ENCODE measurements at regions not wholly inside any gene's neighbourhood (a gene's known extent, or its start where the extent isn't known, plus 50 kb on each side); places are given as distances from the start of the nearest gene placed in this dataset.

GRCh38 chr3:30453360-30454039 is 152.9 kb upstream of the TGFBR2 start:
- POLR2A ChIA-PET (ENCODE audit: unreplicated experiment), result no interaction called here
- intact Hi-C loops (cut with micrococcal nuclease), result no loop called here

More at GRCh38 chr3:30453360-30454039, 152.9 kb upstream of the TGFBR2 start:
- no peak overlapping the region for H3K9ac ChIP-seq (ENCODE audit: low read depth, low read length)
- H3K27ac ChIP-seq (ENCODE audit: insufficient read depth, low read length), result no peak overlapping the region
- no peak overlapping the region for H3K4ac ChIP-seq (ENCODE audit: low read depth, low read length)
- no peak overlapping the region for H2BK120ac ChIP-seq (ENCODE audit: low read depth, low read length)
- H3K36me3 ChIP-seq (ENCODE audit: control insufficient read depth, insufficient read depth, low read length), result no peaks in the 10 kb centered on the region
- H3K4me2 ChIP-seq (ENCODE audit: low read depth, low read length), result no peak overlapping the region
- DNase-seq (no peak), ATAC-seq (ENCODE audit: low read depth) (no peak)
- H2BK15ac ChIP-seq (ENCODE audit: low read depth, low read length), result no peak overlapping the region
- BruUV-seq (replicated peaks), result no TSS peak
- no peak overlapping the region for H3K14ac ChIP-seq (replicated peaks; ENCODE audit: low read depth, low read length)
- no peaks in the 10 kb centered on the region for H3K9me1 ChIP-seq (ENCODE audit: insufficient read depth, low read length)
- no peak overlapping the region for H3K4me3 ChIP-seq (ENCODE audit: insufficient read depth, low read depth, low read length)
- no peak overlapping the region for H3K23ac ChIP-seq (ENCODE audit: low read depth, low read length)
- no peak overlapping the region for H2AK9ac ChIP-seq (replicated peaks; ENCODE audit: low read depth, low read length, poor library complexity)
- peaks cover 5% of the 10 kb centered on the region; the same call in 1 of the 2 replicates for H3K4me1 ChIP-seq (ENCODE audit: control insufficient read depth, insufficient read depth, low read length)
- H4K20me1 ChIP-seq (ENCODE audit: insufficient read depth, low read length), result no peaks in the 10 kb centered on the region
- no peaks in the 10 kb centered on the region for H3K9me3 ChIP-seq (ENCODE audit: control insufficient read depth, insufficient read depth, low read length)
- CTCF ChIA-PET, result interaction anchor here (0.5 to 0.6 kb wide), 2 partner anchors 1403 to 1972 kb away, joined by 3 read pairs; no protein-coding TSS in a partner anchor
- no peak overlapping the region for H4K8ac ChIP-seq (ENCODE audit: low read depth in 2 of 2, low read length in 2 of 2)
- dilution Hi-C loops (cut with HindIII; ENCODE audit: low sequenced_read_pairs, unreplicated experiment), result no loop called here
- H2AK5ac ChIP-seq (ENCODE audit: low read depth, low read length), result no peak overlapping the region
- WGBS, 2 experiments (ENCODE audit: extremely low coverage in 2 of 2, insufficient read length in 1 of 2), result 60% methylated on average over 1 of the region's 4 CpGs; no CpG with 5 or more reads in 1 of the 2 experiments
- H2AFZ ChIP-seq (replicated peaks; ENCODE audit: low read length, poor library complexity), result no peak overlapping the region
- in situ Hi-C loops (cut with MboI; ENCODE audit: low sequenced_read_pairs), result no loop called here
- no peak overlapping the region for H2BK20ac ChIP-seq (ENCODE audit: low read depth, low read length)
- no peak for TF ChIP-seq CHD1 (IDR thresholded peaks at IDR 0.05; ENCODE audit: low read depth, low read length)
- no peak for TF ChIP-seq CTCF (conservative IDR thresholded peaks at IDR 0.05; ENCODE audit: low read depth, low read length)
- TF ChIP-seq USF2 (IDR thresholded peaks at IDR 0.05; ENCODE audit: low read depth, low read length), result no peak
- TF ChIP-seq NFE2L2 (IDR thresholded peaks at IDR 0.05; ENCODE audit: low read depth, low read length), result no peak
- no peak for TF ChIP-seq MXI1 (IDR thresholded peaks at IDR 0.05; ENCODE audit: borderline replicate concordance, low read depth, low read length)
- H3K79me1 ChIP-seq (ENCODE audit: low read depth in 1 of 2, low read length in 2 of 2), result no peaks in the 10 kb centered on the region
- H3K18ac ChIP-seq (ENCODE audit: low read depth, low read length), result no peak overlapping the region
- no peak overlapping the region for H4K5ac ChIP-seq (ENCODE audit: low read depth, low read length)
- H4K91ac ChIP-seq (ENCODE audit: insufficient read depth, low read depth, low read length), result no peak overlapping the region
- H2BK5ac ChIP-seq (ENCODE audit: low read depth, low read length, poor library complexity, severe bottlenecking), result no peak overlapping the region
- no peak overlapping the region for H3K56ac ChIP-seq (ENCODE audit: extremely low read depth, insufficient read depth, low read length)
- no peaks in the 10 kb centered on the region for H3K27me3 ChIP-seq (ENCODE audit: control insufficient read depth, insufficient read depth, low read length)

All from IMR-90 (cell line).